WTC11 (cell line): ENCODE measurements at regions not wholly inside any gene's neighbourhood (a gene's known extent, or its start where the extent isn't known, plus 50 kb on each side); places are given as distances from the start of the nearest gene placed in this dataset.
A peak's percentile ranks its signal among the peaks of the same experiment; 100 is the strongest.

ENCODE experiments used
- ATAC-seq: fragments of 200-7000 bp; cut with Tn5 transposase; 2 replicates; pipeline ENCODE4 v1.10.0; 2021; ENCODE audit warnings: mild to moderate bottlenecking, moderate library complexity
- CTCF ChIA-PET: fragments of 300-600 bp; sonication (Branson Sonifier 250); formaldehyde crosslinking; loops from one replicate; lab custom pipeline; 2021; ENCODE audit warnings: antibody characterized with exemption; lab: Charles Lee
- POLR2A ChIA-PET: fragments of 350-600 bp; sonication (Branson Sonifier 250); formaldehyde crosslinking; loops from one replicate; lab custom pipeline; 2021; ENCODE audit warnings: antibody characterized with exemption; lab: Charles Lee
- DNase-seq: peaks from one replicate; pipeline ENCODE4 v3.0.0; 2021; ENCODE audit warnings: low spot score
- H3K27ac Mint-ChIP-seq: 2 replicates; pipeline ENCODE4 v1.8.0; 2021; ENCODE audit warnings: mixed read lengths
- H3K27me3 Mint-ChIP-seq: 2 replicates; pipeline ENCODE4 v1.8.0; 2021; ENCODE audit warnings: low read depth, mild to moderate bottlenecking, moderate library complexity, mixed read lengths
- H3K36me3 Mint-ChIP-seq: 2 replicates; pipeline ENCODE4 v1.8.0; 2021; ENCODE audit warnings: mixed read lengths
- H3K4me1 Mint-ChIP-seq: 2 replicates; pipeline ENCODE4 v1.8.0; 2022; ENCODE audit warnings: mixed read lengths
- H3K4me3 Mint-ChIP-seq: 2 replicates; pipeline ENCODE4 v1.8.0; 2021; ENCODE audit warnings: mild to moderate bottlenecking, moderate library complexity, mixed read lengths
- H3K9me3 Mint-ChIP-seq: 2 replicates; pipeline ENCODE4 v1.8.0; 2021; ENCODE audit warnings: mixed read lengths
- ATF6 ChIP-seq: sonication (generic); formaldehyde crosslinking; IDR thresholded peaks from 2 replicates; pipeline ENCODE4 v1.8.1; 2023; ENCODE audit warnings: mild to moderate bottlenecking, missing genetic modification reagents
- CBFB ChIP-seq: sonication (generic); formaldehyde crosslinking; IDR thresholded peaks from 2 replicates; pipeline ENCODE4 v1.8.1; 2022; ENCODE audit warnings: mild to moderate bottlenecking, low read depth, missing genetic modification reagents
- CTCF ChIP-seq: fragments of 200-600 bp; IDR thresholded peaks from 2 replicates; pipeline ENCODE4 v1.8.0; 2022; ENCODE audit warnings: antibody characterized with exemption
- E2F1 ChIP-seq: sonication (generic); formaldehyde crosslinking; IDR thresholded peaks from 2 replicates; pipeline ENCODE4 v1.8.0; 2022; ENCODE audit warnings: mild to moderate bottlenecking, missing genetic modification reagents
- ETV6 ChIP-seq: sonication (generic); formaldehyde crosslinking; IDR thresholded peaks from 2 replicates; pipeline ENCODE4 v1.8.1; 2022; ENCODE audit warnings: mild to moderate bottlenecking, missing genetic modification reagents
- FOXP4 ChIP-seq: sonication (generic); formaldehyde crosslinking; IDR thresholded peaks from 2 replicates; pipeline ENCODE4 v1.8.0; 2022; ENCODE audit warnings: mild to moderate bottlenecking, missing genetic modification reagents
- MAX ChIP-seq: sonication (generic); formaldehyde crosslinking; IDR thresholded peaks from 2 replicates; pipeline ENCODE4 v1.8.0; 2022; ENCODE audit warnings: mild to moderate bottlenecking, missing genetic modification reagents
- MLX ChIP-seq: sonication (generic); formaldehyde crosslinking; IDR thresholded peaks from 2 replicates; pipeline ENCODE4 v1.8.1; 2023; ENCODE audit warnings: mild to moderate bottlenecking, missing genetic modification reagents, moderate library complexity
- PRDM15 ChIP-seq: sonication (generic); formaldehyde crosslinking; IDR thresholded peaks from 2 replicates; pipeline ENCODE4 v1.8.0; 2022; ENCODE audit warnings: missing genetic modification reagents
- SMAD4 ChIP-seq: sonication (generic); formaldehyde crosslinking; IDR thresholded peaks from 2 replicates; pipeline ENCODE4 v1.8.0; 2022; ENCODE audit warnings: mild to moderate bottlenecking, missing genetic modification reagents
- SOX15 ChIP-seq: fragments of 250-450 bp; sonication (Bioruptor Pico); IDR thresholded peaks from 2 replicates; pipeline ENCODE4 v1.9.0; 2021; ENCODE audit warnings: mild to moderate bottlenecking
- STAT6 ChIP-seq: sonication (generic); formaldehyde crosslinking; conservative IDR thresholded peaks from 2 replicates; pipeline ENCODE4 v1.8.1; 2023; ENCODE audit warnings: mild to moderate bottlenecking, low read depth, missing genetic modification reagents, moderate library complexity
- USF2 ChIP-seq: sonication (generic); formaldehyde crosslinking; IDR thresholded peaks from 2 replicates; pipeline ENCODE4 v1.8.1; 2023; ENCODE audit warnings: mild to moderate bottlenecking, missing genetic modification reagents, moderate library complexity
- ZBTB21 ChIP-seq: sonication (generic); formaldehyde crosslinking; IDR thresholded peaks from 2 replicates; pipeline ENCODE4 v1.8.1; 2023; ENCODE audit warnings: mild to moderate bottlenecking, missing genetic modification reagents, borderline replicate concordance
- ZNF121 ChIP-seq: sonication (generic); formaldehyde crosslinking; IDR thresholded peaks from 2 replicates; pipeline ENCODE4 v1.8.0; 2023; ENCODE audit warnings: missing genetic modification reagents
- ZNF423 ChIP-seq: fragments of 250-450 bp; sonication (Bioruptor Pico); IDR thresholded peaks from 2 replicates; pipeline ENCODE4 v2.1.2; 2022; ENCODE audit warnings: mild to moderate bottlenecking, moderate library complexity

- TF ChIP-seq ZNF423 (CRISPR knock-in tag) (peak; percentile 23; the same call in 1 of the 2 replicates), PRDM15 (CRISPR knock-in tag) (no peak)
- ChIA-PET POLR2A (interaction anchor here (0.5 kb wide), 1 partner anchor 126 kb away, joined by 3 read pairs; no protein-coding TSS in a partner anchor), CTCF (interaction anchor here (0.6 to 2.9 kb wide), 16 partner anchors 8 to 229 kb away, joined by 3 to 22 read pairs (median 4); partner anchors contain the start of gene RRBP1)
- no peak overlapping the region for H3K27ac Mint-ChIP-seq
- ATAC-seq (peak; percentile 49), DNase-seq (no peak)
- H3K27me3 Mint-ChIP-seq = no peaks in the 10 kb centered on the region; the same call in 1 of the 2 replicates
- peaks cover 23% of the 10 kb centered on the region for H3K4me1 Mint-ChIP-seq
- no peak overlapping the region for H3K4me3 Mint-ChIP-seq
- peaks cover 9% of the 10 kb centered on the region for H3K9me3 Mint-ChIP-seq
- peaks cover 8% of the 10 kb centered on the region; the same call in 1 of the 2 replicates for H3K36me3 Mint-ChIP-seq
These were observed 84.8 kb downstream of the SNX5 start for GRCh38 chr20:17883592-17884306.

- H3K9me3 Mint-ChIP-seq = peaks cover 2% of the 10 kb centered on the region
- peaks cover 27% of the 10 kb centered on the region for H3K4me1 Mint-ChIP-seq
- peaks cover under 1% of the 10 kb centered on the region; the same call in 1 of the 2 replicates for H3K36me3 Mint-ChIP-seq
- POLR2A ChIA-PET = no interaction called here
- DNase-seq (no peak), ATAC-seq (no peak)
- H3K4me3 Mint-ChIP-seq = no peak overlapping the region
- H3K27me3 Mint-ChIP-seq = no peaks in the 10 kb centered on the region; the same call in 1 of the 2 replicates
- peak overlapping the region; percentile 77 for H3K27ac Mint-ChIP-seq
- CTCF ChIA-PET = interaction anchor here (1.2 to 2.9 kb wide), 11 partner anchors 8 to 203 kb away, joined by 3 to 22 read pairs (median 5); partner anchors contain the start of gene RRBP1
- no peak for TF ChIP-seq MAX (CRISPR knock-in tag)
- no peak for TF ChIP-seq CBFB
- TF ChIP-seq MLX (CRISPR knock-in tag) = no peak
- TF ChIP-seq STAT6 (CRISPR knock-in tag) = no peak
- TF ChIP-seq ETV6 (CRISPR knock-in tag) = no peak
- no peak for TF ChIP-seq ZBTB21 (CRISPR knock-in tag)
- no peak for TF ChIP-seq SOX15
- TF ChIP-seq E2F1 (CRISPR knock-in tag) = no peak
- no peak for TF ChIP-seq SMAD4
- no peak for TF ChIP-seq CTCF
- TF ChIP-seq ZNF121 (CRISPR knock-in tag) = no peak
- TF ChIP-seq ATF6 (CRISPR knock-in tag) = no peak
- TF ChIP-seq FOXP4 (CRISPR knock-in tag) = no peak
- no peak for TF ChIP-seq USF2
These were observed 85.6 kb downstream of the SNX5 start for GRCh38 chr20:17882834-17883591.
